SU-DHL-6 (cell line): ENCODE measurements at regions not wholly inside any gene's neighbourhood (a gene's known extent, or its start where the extent isn't known, plus 50 kb on each side); places are given as distances from the start of the nearest gene placed in this dataset.

Source experiments
- H2AFZ ChIP-seq: fragments of 200-600 bp; sonication (generic); 2 replicates; pipeline ENCODE4 v1.6.1; 2014; ENCODE audit warnings: low read depth, mild to moderate bottlenecking, moderate library complexity, mixed read lengths, antibody characterized with exemption, low read length; ENCODE audit not compliant: severe bottlenecking
- H3F3A ChIP-seq: fragments of 200-600 bp; shearing (Covaris generic); 2 replicates; pipeline ENCODE4 v1.6.0; 2016; ENCODE audit warnings: antibody characterized with exemption, mild to moderate bottlenecking; ENCODE audit not compliant: insufficient read depth
- H3K27ac ChIP-seq: fragments of 200-600 bp; sonication (generic); 2 replicates; pipeline ENCODE4 v1.5.1; 2016; ENCODE audit warnings: low read depth, mild to moderate bottlenecking, low read length, moderate library complexity, mixed read lengths
- H3K27me3 ChIP-seq: fragments of 200-600 bp; sonication (generic), shearing (Covaris generic); 2 replicates; pipeline ENCODE4 v1.6.0; 2014; ENCODE audit warnings: mild to moderate bottlenecking, low read length
- H3K36me3 ChIP-seq: fragments of 200-600 bp; sonication (generic); 2 replicates; pipeline ENCODE4 v1.6.1; 2014; ENCODE audit warnings: mild to moderate bottlenecking, low read length, mixed read lengths
- H3K4me2 ChIP-seq: fragments of 300-600, 200-600 bp; shearing (Covaris generic), sonication (generic); 2 replicates; pipeline ENCODE4 v1.6.0; 2014; ENCODE audit warnings: low read length, low read depth, mild to moderate bottlenecking; ENCODE audit not compliant: poor library complexity, severe bottlenecking
- H3K4me3 ChIP-seq: fragments of 200-600 bp; sonication (generic); 2 replicates; pipeline ENCODE4 v1.5.1; 2014; ENCODE audit warnings: antibody characterized with exemption, low read length, mild to moderate bottlenecking, mixed read lengths; ENCODE audit not compliant: insufficient read depth, poor library complexity, severe bottlenecking
- H3K79me2 ChIP-seq: fragments of 200-600 bp; sonication (generic); 2 replicates; pipeline ENCODE4 v1.6.1; 2014; ENCODE audit warnings: mild to moderate bottlenecking, low read length, moderate library complexity; ENCODE audit not compliant: insufficient read depth
- H3K9ac ChIP-seq: fragments of 200-600 bp; sonication (generic); 2 replicates; pipeline ENCODE4 v1.7.0; 2014; ENCODE audit warnings: mild to moderate bottlenecking, low read length
- H3K9me2 ChIP-seq: fragments of 200-600 bp; sonication (generic); replicated peaks from 2 replicates; pipeline ENCODE4 v1.6.1; 2014; ENCODE audit warnings: low read length; ENCODE audit not compliant: insufficient read depth
- H3K9me3 ChIP-seq: fragments of 200-600 bp; sonication (generic); 2 replicates; pipeline ENCODE4 v1.6.1; 2014; ENCODE audit warnings: low read length, mixed read lengths; ENCODE audit not compliant: insufficient read depth
- H4K20me1 ChIP-seq: fragments of 200-600 bp; sonication (generic); 2 replicates; pipeline ENCODE4 v1.6.1; 2014; ENCODE audit warnings: low read depth, mild to moderate bottlenecking, antibody characterized with exemption, low read length, moderate library complexity, mixed read lengths
- EZH2phosphoT487 ChIP-seq: fragments of 200-600 bp; sonication (generic), shearing (Covaris generic); conservative IDR thresholded peaks from 2 replicates; pipeline ENCODE4 v1.6.1; 2018; ENCODE audit warnings: mild to moderate bottlenecking, antibody characterized with exemption, low read length, moderate library complexity, mixed read lengths
- TF ChIP-seq, protein P1 (sequence below): fragments of 200-600 bp; sonication (generic); IDR thresholded peaks from one replicate; pipeline ENCODE4 v1.5.1; 2017; ENCODE audit warnings: antibody characterized with exemption, mild to moderate bottlenecking, low read length, moderate library complexity; ENCODE audit not compliant: insufficient read depth, poor library complexity, severe bottlenecking

DNA sequence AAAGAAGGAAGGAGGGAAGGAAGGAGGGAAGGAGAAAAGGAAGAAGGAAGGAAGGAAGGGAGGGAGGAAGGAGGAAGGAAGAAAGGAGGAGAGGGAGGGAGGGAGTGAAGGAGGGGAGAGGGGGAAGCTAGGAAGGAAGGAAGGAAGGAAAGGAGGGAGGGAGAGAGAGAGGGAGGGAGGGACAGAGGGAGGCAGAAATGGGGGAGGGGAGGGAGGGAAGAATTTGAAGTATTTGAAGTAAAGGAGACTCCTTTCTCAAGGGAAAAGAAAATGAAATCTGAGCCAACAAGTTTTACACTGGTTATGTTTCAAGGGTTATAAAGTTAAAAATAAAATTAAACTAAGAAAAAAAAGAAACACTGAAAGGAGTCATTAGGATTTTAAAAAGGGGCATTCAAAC is 431.4 kb downstream of the BRINP3 start:
- Histone ChIP-seq H3K9me3 (no peaks in the 10 kb centered on the region), H3F3A (no peaks in the 10 kb centered on the region), H3K27ac (no peak overlapping the region), H3K9ac (no peak overlapping the region), H3K4me3 (no peak overlapping the region), H3K4me2 (no peak overlapping the region), H4K20me1 (no peaks in the 10 kb centered on the region), H3K9me2 (no peaks in the 10 kb centered on the region), H3K79me2 (no peaks in the 10 kb centered on the region), H3K36me3 (no peaks in the 10 kb centered on the region), H3K27me3 (no peaks in the 10 kb centered on the region), H2AFZ (no peak overlapping the region)
- TF ChIP-seq, protein P1, sequence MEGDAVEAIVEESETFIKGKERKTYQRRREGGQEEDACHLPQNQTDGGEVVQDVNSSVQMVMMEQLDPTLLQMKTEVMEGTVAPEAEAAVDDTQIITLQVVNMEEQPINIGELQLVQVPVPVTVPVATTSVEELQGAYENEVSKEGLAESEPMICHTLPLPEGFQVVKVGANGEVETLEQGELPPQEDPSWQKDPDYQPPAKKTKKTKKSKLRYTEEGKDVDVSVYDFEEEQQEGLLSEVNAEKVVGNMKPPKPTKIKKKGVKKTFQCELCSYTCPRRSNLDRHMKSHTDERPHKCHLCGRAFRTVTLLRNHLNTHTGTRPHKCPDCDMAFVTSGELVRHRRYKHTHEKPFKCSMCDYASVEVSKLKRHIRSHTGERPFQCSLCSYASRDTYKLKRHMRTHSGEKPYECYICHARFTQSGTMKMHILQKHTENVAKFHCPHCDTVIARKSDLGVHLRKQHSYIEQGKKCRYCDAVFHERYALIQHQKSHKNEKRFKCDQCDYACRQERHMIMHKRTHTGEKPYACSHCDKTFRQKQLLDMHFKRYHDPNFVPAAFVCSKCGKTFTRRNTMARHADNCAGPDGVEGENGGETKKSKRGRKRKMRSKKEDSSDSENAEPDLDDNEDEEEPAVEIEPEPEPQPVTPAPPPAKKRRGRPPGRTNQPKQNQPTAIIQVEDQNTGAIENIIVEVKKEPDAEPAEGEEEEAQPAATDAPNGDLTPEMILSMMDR: no peak
- no peak for TF ChIP-seq EZH2phosphoT487
